HepG2 (cell line): ENCODE measurements at regions not wholly inside any gene's neighbourhood (a gene's known extent, or its start where the extent isn't known, plus 50 kb on each side); places are given as distances from the start of the nearest gene placed in this dataset.

ENCODE experiments used
- ATAC-seq: fragments of 200-7000 bp; cut with Tn5 transposase; 3 replicates; pipeline ENCODE4 v1.9.1; 2020; ENCODE audit warnings: mild to moderate bottlenecking, moderate library complexity
- BruUV-seq: library from RNA; stranded (reverse); fragments of 400-500 nt; replicated peaks from 2 replicates; lab custom pipeline; 2021; lab: Mats Ljungman, UMichigan
- CTCF ChIA-PET: fragments of 300-600 bp; formaldehyde crosslinking; extraction: SDS; loops from one replicate; lab custom pipeline; 2021; ENCODE audit warnings: low total read pairs, inconsistent platforms, low intra/inter-chr PET ratio; lab: Yijun Ruan, JAX
- POLR2A ChIA-PET: fragments of 350-600 bp; sonication (Branson Sonifier 250); formaldehyde crosslinking; loops from one replicate; lab custom pipeline; 2020; ENCODE audit warnings: antibody characterized with exemption, inconsistent platforms; lab: Yijun Ruan, JAX
- DNase-seq: peaks from one replicate; pipeline ENCODE4 v3.0.0-alpha.2; 2015; ENCODE audit warnings: low spot score
- FAIRE-seq: peaks from 3 replicates; lab custom pipeline; 2011; peaks lifted over from hg19 to GRCh38; lab: Jason Lieb, UNC
- H2AFZ ChIP-seq: one replicate; pipeline ENCODE4 v1.6.1; 2011; ENCODE audit warnings: low read length, inconsistent platforms
- H3K27ac ChIP-seq: fragments of 300-600 bp; 3 replicates; pipeline ENCODE4 v1.8.0; 2011; ENCODE audit warnings: mixed run types, mild to moderate bottlenecking, mixed read lengths, low read length, inconsistent platforms; ENCODE audit not compliant: insufficient read depth; ENCODE audit errors: extremely low read length
- H3K27me3 ChIP-seq, 2 experiments: fragments of 200-600 bp in 1 of 2; 2 replicates in 1 of 2; 3 replicates in 1 of 2; pipeline versions ENCODE4 v1.6.0 to v1.8.0; 2011; ENCODE audit warnings: low read length in 2 of 2, mild to moderate bottlenecking in 2 of 2, moderate library complexity in 2 of 2, inconsistent platforms in 1 of 2; ENCODE audit not compliant: insufficient read depth in 2 of 2, control insufficient read depth in 1 of 2
- H3K36me3 ChIP-seq, 2 experiments: fragments of 200-600 bp in 1 of 2; replicated peaks in 1 of 2; 2 replicates in 1 of 2; 3 replicates in 1 of 2; pipeline versions ENCODE4 v1.5.1 to v1.8.0; 2011; ENCODE audit warnings: low read length in 2 of 2, inconsistent platforms in 1 of 2; ENCODE audit not compliant: insufficient read depth in 2 of 2, control insufficient read depth in 1 of 2
- H3K4me1 ChIP-seq: 2 replicates; pipeline ENCODE4 v1.5.1; 2012; ENCODE audit warnings: low read length, inconsistent platforms; ENCODE audit not compliant: insufficient read depth
- H3K4me2 ChIP-seq: 2 replicates; pipeline ENCODE4 v1.6.0; 2011; ENCODE audit warnings: low read depth, low read length, inconsistent platforms
- H3K4me3 ChIP-seq, 3 experiments: fragments of 200-600 bp in 1 of 3; sonication (generic), shearing (Covaris generic) in 1 of 3; replicated peaks in 1 of 3; 2 replicates each; pipeline ENCODE4 v1.5.1; 2011 to 2016; ENCODE audit warnings: low read length in 3 of 3, inconsistent platforms in 2 of 3, low read depth in 2 of 3, mild to moderate bottlenecking in 2 of 3, control low read depth in 1 of 3, mixed read lengths in 1 of 3; ENCODE audit not compliant: insufficient read depth in 1 of 3
- H3K79me2 ChIP-seq: one replicate; pipeline ENCODE4 v1.6.1; 2011; ENCODE audit warnings: low read length, inconsistent platforms; ENCODE audit not compliant: insufficient read depth
- H3K9ac ChIP-seq: 2 replicates; pipeline ENCODE4 v1.6.0; 2011; ENCODE audit warnings: mild to moderate bottlenecking, low read depth, low read length, inconsistent platforms; ENCODE audit not compliant: insufficient read depth
- H3K9me3 ChIP-seq: 2 replicates; pipeline ENCODE4 v1.5.1; 2012; ENCODE audit warnings: mild to moderate bottlenecking, low read length
- H4K20me1 ChIP-seq: 2 replicates; pipeline ENCODE4 v1.6.0; 2011; ENCODE audit warnings: inconsistent platforms, mild to moderate bottlenecking, low read length, moderate library complexity; ENCODE audit not compliant: insufficient read depth
- ATF7-NPFF ChIP-seq: sonication (generic); formaldehyde crosslinking; IDR thresholded peaks from 2 replicates; pipeline ENCODE4 v1.8.1; 2023; ENCODE audit warnings: mild to moderate bottlenecking, low read depth, missing genetic modification reagents, moderate library complexity
- CBX2 ChIP-seq, 2 experiments: fragments of 200-600 bp in 1 of 2; sonication (generic); formaldehyde crosslinking in 1 of 2; IDR thresholded peaks; 2 replicates each; pipeline versions ENCODE4 v1.7.0 to v1.8.1; 2018 to 2022; ENCODE audit warnings: low read depth in 2 of 2, low read length in 1 of 2, mild to moderate bottlenecking in 1 of 2, missing genetic modification reagents in 1 of 2
- CHD2 ChIP-seq: IDR thresholded peaks from 2 replicates; pipeline ENCODE4 v1.6.1; 2011; ENCODE audit warnings: low read depth, low read length, improper control_type of control experiment
- EHMT2 ChIP-seq: fragments of 200-600 bp; sonication (generic); IDR thresholded peaks from 2 replicates; pipeline ENCODE4 v1.7.0; 2017; ENCODE audit warnings: antibody characterized with exemption, low read depth, low read length, borderline replicate concordance
- GABPB1 ChIP-seq: IDR thresholded peaks from 2 replicates; pipeline ENCODE4 v1.6.1; 2016; ENCODE audit warnings: mild to moderate bottlenecking, missing genetic modification reagents, moderate library complexity, missing compliant biosample characterization
- HNRNPLL ChIP-seq: fragments of 200-400 bp; formaldehyde crosslinking; IDR thresholded peaks from 2 replicates; pipeline ENCODE4 v1.6.1; 2017; ENCODE audit warnings: mild to moderate bottlenecking, low read depth, low read length; ENCODE audit not compliant: poor library complexity, severe bottlenecking
- MEF2D ChIP-seq: sonication (generic); formaldehyde crosslinking; IDR thresholded peaks from 2 replicates; pipeline ENCODE4 v1.5.1; 2020; ENCODE audit warnings: mild to moderate bottlenecking, missing genetic modification reagents
- MXI1 ChIP-seq: IDR thresholded peaks from 3 replicates; pipeline ENCODE4 v1.6.1; 2012; ENCODE audit warnings: low read depth, low read length, inconsistent platforms, borderline replicate concordance
- NCOA1 ChIP-seq: sonication (generic); formaldehyde crosslinking; IDR thresholded peaks from 2 replicates; pipeline ENCODE4 v1.9.0; 2021; ENCODE audit warnings: missing genetic modification reagents
- SAP130 ChIP-seq: IDR thresholded peaks from 2 replicates; pipeline ENCODE4 v1.6.1; 2016; ENCODE audit warnings: low read depth
- ZBTB3 ChIP-seq: sonication (generic); formaldehyde crosslinking; IDR thresholded peaks from 2 replicates; pipeline ENCODE4 v1.4.0; 2020; ENCODE audit warnings: low read depth, mild to moderate bottlenecking, moderate library complexity, missing genetic modification reagents, borderline replicate concordance
- ZNF10 ChIP-seq: sonication (generic); formaldehyde crosslinking; IDR thresholded peaks from 2 replicates; pipeline ENCODE4 v1.4.0; 2020; ENCODE audit warnings: mild to moderate bottlenecking, low read depth, missing genetic modification reagents, borderline replicate concordance
- ZNF326 ChIP-seq: sonication (generic); formaldehyde crosslinking; IDR thresholded peaks from 2 replicates; pipeline ENCODE4 v1.4.0; 2020; ENCODE audit warnings: missing genetic modification reagents, borderline replicate concordance
- ZNF510 ChIP-seq: sonication (generic); formaldehyde crosslinking; IDR thresholded peaks from 2 replicates; pipeline ENCODE4 v1.4.0; 2020; ENCODE audit warnings: low read depth, mild to moderate bottlenecking, missing genetic modification reagents
- ZNF569 ChIP-seq: sonication (generic); formaldehyde crosslinking; IDR thresholded peaks from 2 replicates; pipeline ENCODE4 v1.5.0; 2020; ENCODE audit warnings: mild to moderate bottlenecking, missing genetic modification reagents, moderate library complexity, borderline replicate concordance
- ZNF619 ChIP-seq: sonication (generic); formaldehyde crosslinking; IDR thresholded peaks from 2 replicates; pipeline ENCODE4 v1.4.0; 2020; ENCODE audit warnings: mild to moderate bottlenecking, missing genetic modification reagents
- ZNF883 ChIP-seq: sonication (generic); formaldehyde crosslinking; IDR thresholded peaks from 2 replicates; pipeline ENCODE4 v1.5.1; 2020; ENCODE audit warnings: mild to moderate bottlenecking, missing genetic modification reagents; ENCODE audit errors: not compliant biosample characterization
- WGBS: methylation state at CpG from one replicate; pipeline ENCODE4 v1.1.6; 2017; ENCODE audit warnings: low lambda C conversion rate; 5-methylcytosine and 5-hydroxymethylcytosine counted together
- in situ Hi-C: cut with HindIII; loops from 2 replicates; pipeline ENCODE4 v1.10.0; 2017; ENCODE audit warnings: low pct_unique_long_range_greater_than_20kb; ENCODE audit not compliant: extremely low pct_ligation_motif_present
- intact Hi-C: fragments of 100-400 bp; cut with micrococcal nuclease; formaldehyde crosslinking; loops from one replicate; pipeline ENCODE4 v1.10.0; 2022; ENCODE audit not compliant: unreplicated experiment

DNA sequence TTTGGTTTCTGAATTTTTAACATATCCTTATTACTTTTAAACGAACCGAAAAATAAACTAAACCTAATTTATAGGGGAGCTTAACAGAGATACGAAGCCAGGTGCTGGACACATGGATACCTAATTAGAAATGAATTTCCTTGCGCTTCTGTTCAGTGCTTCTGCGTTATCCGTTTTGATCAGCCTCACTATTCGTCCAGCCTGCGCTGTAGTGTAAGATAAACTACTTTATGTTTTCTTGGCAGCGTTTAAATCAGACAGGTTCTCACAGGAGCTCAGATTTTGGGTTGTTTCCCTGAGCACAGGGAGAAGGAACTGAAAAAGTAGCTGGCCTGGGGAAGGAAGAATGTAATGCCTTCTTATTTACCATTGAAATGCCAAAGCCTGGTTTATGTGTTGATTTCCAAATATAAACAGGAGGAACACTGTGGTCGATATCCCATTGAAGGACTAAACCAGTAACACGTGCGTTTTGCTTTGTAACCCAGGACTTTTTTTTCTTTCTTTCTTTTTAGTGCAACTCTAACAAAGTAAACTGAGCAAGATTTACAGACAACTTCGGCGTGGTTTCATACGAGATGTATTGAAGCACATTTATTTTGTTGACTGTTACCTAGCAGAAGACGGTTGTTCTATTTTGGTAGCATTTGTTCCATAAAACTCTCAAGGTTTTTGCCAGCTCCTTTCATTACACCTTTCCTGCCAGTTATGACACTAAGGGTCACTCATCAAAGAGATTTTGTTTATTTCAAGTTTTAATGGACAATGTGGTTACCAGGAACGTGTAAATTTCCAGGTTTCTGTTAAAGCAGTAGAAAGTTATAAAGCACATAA lies 214.8 kb upstream of the HEY2 start:
- TF ChIP-seq HNRNPLL (no peak), CBX2 (IDR thresholded peaks at IDR 0.05; ENCODE audit: low read depth, low read length) (0 out of 2 replicates have a peak, but pooled peaks have one; percentile 66), CBX2 (CRISPR knock-in tag; IDR thresholded peaks at IDR 0.05; ENCODE audit: low read depth) (no peak)
- TF ChIP-seq, all 625 proteins: peak for 1
- Histone ChIP-seq H3K27me3 (peaks cover 0 to 19% of the 10 kb centered on the region in 2 experiments; a peak in 2 of 5 replicates), H3K4me2 (no peak overlapping the region), H3K9ac (no peak overlapping the region), H3K27ac (no peak overlapping the region), H3K4me1 (no peaks in the 10 kb centered on the region), H4K20me1 (no peaks in the 10 kb centered on the region), H3K4me3 (no peak overlapping the region), H3K79me2 (no peaks in the 10 kb centered on the region), H2AFZ (no peak overlapping the region), H3K36me3 (no peaks in the 10 kb centered on the region), H3K9me3 (no peaks in the 10 kb centered on the region)
- no peak for DNase-seq
- ChIA-PET POLR2A (no interaction called here), CTCF (no interaction called here)
- no TSS peak for BruUV-seq
- WGBS, result 44% methylated on average over 17 of the region's 17 CpGs
- peak; percentile 4 for FAIRE-seq
- in situ Hi-C loops, result no loop called here
- intact Hi-C loops, result no loop called here
- ATAC-seq, result no peak

DNA sequence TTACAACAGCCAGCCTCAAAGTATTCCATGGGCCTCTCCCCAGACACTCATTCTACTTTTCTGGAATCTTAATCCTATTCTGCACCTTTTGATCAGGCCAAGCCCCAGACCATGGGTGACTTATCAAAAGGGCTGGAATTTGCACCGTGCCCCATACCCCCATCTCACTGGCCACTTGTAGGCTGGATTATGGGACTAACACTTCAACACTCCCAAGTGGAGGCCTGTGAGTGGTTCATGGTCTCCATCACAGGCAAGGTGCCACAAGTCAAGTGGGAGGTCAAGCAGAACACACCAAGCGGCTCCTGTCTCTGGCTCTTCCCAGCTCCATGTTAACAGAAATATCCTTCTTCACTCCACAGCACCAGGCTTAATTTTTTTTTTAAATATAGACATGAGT lies 212.3 kb upstream of the HEY2 start:
- WGBS, result 18% methylated on average over 2 of the region's 2 CpGs
- TF ChIP-seq CHD2 (no peak), NCOA1 (CRISPR knock-in tag) (no peak), ATF7-NPFF (no peak), ZBTB3 (CRISPR knock-in tag) (no peak), EHMT2 (no peak), ZNF10 (no peak), GABPB1 (CRISPR knock-in tag) (no peak), ZNF569 (CRISPR knock-in tag) (no peak), ZNF510 (CRISPR knock-in tag) (no peak), MXI1 (no peak), ZNF326 (CRISPR knock-in tag) (no peak), SAP130 (CRISPR knock-in tag) (no peak), ZNF883 (CRISPR knock-in tag) (no peak), MEF2D (no peak), ZNF619 (CRISPR knock-in tag) (no peak)
- no peak overlapping the region for H3K27ac ChIP-seq
- in situ Hi-C loops, result no loop called here
- H3K9me3 ChIP-seq, result no peaks in the 10 kb centered on the region
- ChIA-PET POLR2A (no interaction called here), CTCF (no interaction called here)
- ATAC-seq (no peak), DNase-seq (no peak), FAIRE-seq (no peak)
- BruUV-seq, result no TSS peak
- peaks cover 0 to 19% of the 10 kb centered on the region in 2 experiments; a peak in 2 of 5 replicates for H3K27me3 ChIP-seq
- intact Hi-C loops, result no loop called here
- H3K4me1 ChIP-seq, result no peaks in the 10 kb centered on the region
- no peak overlapping the region for H3K9ac ChIP-seq
- no peaks in the 10 kb centered on the region for H3K79me2 ChIP-seq
- no peaks in the 10 kb centered on the region for H4K20me1 ChIP-seq
- H3K36me3 ChIP-seq, result no peaks in the 10 kb centered on the region
- no peak overlapping the region for H3K4me3 ChIP-seq
- no peak overlapping the region for H3K4me2 ChIP-seq
- no peak overlapping the region for H2AFZ ChIP-seq
